Endothelial cell of umbilical vein (primary cell): ENCODE measurements at regions not wholly inside any gene's neighbourhood (a gene's known extent, or its start where the extent isn't known, plus 50 kb on each side); places are given as distances from the start of the nearest gene placed in this dataset.

Experiments
- BruUV-seq: library from RNA; stranded (reverse); fragments of 400-500 nt; replicated peaks from 2 replicates; lab custom pipeline; 2021; lab: Mats Ljungman, UMichigan
- CTCF ChIA-PET: fragments of 300-600, 350-600 bp; sonication (Branson Sonifier 250); formaldehyde crosslinking; loops from one replicate; lab custom pipeline; 2021; ENCODE audit warnings: antibody characterized with exemption, inconsistent platforms; lab: Charles Lee
- POLR2A ChIA-PET: fragments of 300-600, 350-600 bp; sonication (Branson Sonifier 250); formaldehyde crosslinking; loops from one replicate; lab custom pipeline; 2021; ENCODE audit warnings: antibody characterized with exemption, inconsistent platforms; lab: Charles Lee
- DNase-seq: peaks from one replicate; pipeline ENCODE4 v3.0.0-alpha.2; 2011; ENCODE audit warnings: low read depth, low spot score
- FAIRE-seq: peaks from 2 replicates; lab custom pipeline; 2011; peaks lifted over from hg19 to GRCh38; lab: Jason Lieb, UNC
- H2AFZ ChIP-seq: 2 replicates; pipeline ENCODE4 v1.6.0; 2012; ENCODE audit warnings: low read depth, low read length, control low read depth, inconsistent platforms
- H3K27ac ChIP-seq: 2 replicates; pipeline ENCODE4 v1.5.1; 2011; ENCODE audit warnings: low read depth, mild to moderate bottlenecking, control low read depth, low read length, moderate library complexity; ENCODE audit not compliant: insufficient read depth
- H3K27me3 ChIP-seq, 2 experiments: 2 replicates each; pipeline versions ENCODE4 v1.6.0 to v1.6.1; 2011; ENCODE audit warnings: low read length in 2 of 2, mixed read lengths in 1 of 2; ENCODE audit not compliant: control insufficient read depth in 2 of 2, insufficient read depth in 2 of 2
- H3K36me3 ChIP-seq, 2 experiments: 2 replicates in 1 of 2; 3 replicates in 1 of 2; pipeline ENCODE4 v1.5.1; 2011; ENCODE audit warnings: low read length in 2 of 2, mild to moderate bottlenecking in 1 of 2, moderate library complexity in 1 of 2; ENCODE audit not compliant: control insufficient read depth in 2 of 2, insufficient read depth in 2 of 2; ENCODE audit errors: extremely low read depth in 1 of 2
- H3K4me1 ChIP-seq: 3 replicates; pipeline ENCODE4 v1.5.1; 2011; ENCODE audit warnings: mild to moderate bottlenecking, low read length; ENCODE audit not compliant: control insufficient read depth, insufficient read depth; ENCODE audit errors: extremely low read depth
- H3K4me2 ChIP-seq: 2 replicates; pipeline ENCODE4 v1.6.1; 2011; ENCODE audit warnings: low read length, control low read depth, mixed read lengths; ENCODE audit not compliant: insufficient read depth
- H3K4me3 ChIP-seq, 3 experiments: fragments of 200-600 bp in 1 of 3; sonication (generic), shearing (Covaris generic) in 1 of 3; replicated peaks in 1 of 3; 2 replicates each; pipeline ENCODE4 v1.5.1; 2011 to 2016; ENCODE audit warnings: control low read depth in 3 of 3, low read length in 3 of 3, mild to moderate bottlenecking in 2 of 3, inconsistent platforms in 1 of 3, low read depth in 1 of 3, moderate library complexity in 1 of 3; ENCODE audit not compliant: insufficient read depth in 1 of 3
- H3K79me2 ChIP-seq: 2 replicates; pipeline ENCODE4 v1.6.0; 2012; ENCODE audit warnings: low read length, inconsistent platforms; ENCODE audit not compliant: control insufficient read depth, insufficient read depth
- H3K9ac ChIP-seq: replicated peaks from 2 replicates; pipeline ENCODE3; 2011; ENCODE audit warnings: low read length, control low read depth; ENCODE audit not compliant: insufficient read depth; ENCODE audit errors: extremely low read depth
- H3K9me1 ChIP-seq: replicated peaks from 3 replicates; pipeline ENCODE4 v1.6.0; 2011; ENCODE audit warnings: mild to moderate bottlenecking, low read length; ENCODE audit not compliant: control insufficient read depth, insufficient read depth; ENCODE audit errors: extremely low read depth
- H3K9me3 ChIP-seq: replicated peaks from 2 replicates; pipeline ENCODE4 v1.5.1; 2012; ENCODE audit warnings: low read length, inconsistent platforms; ENCODE audit not compliant: control insufficient read depth, insufficient read depth
- H4K20me1 ChIP-seq: replicated peaks from 2 replicates; pipeline ENCODE3; 2011; ENCODE audit warnings: mild to moderate bottlenecking, low read length; ENCODE audit not compliant: control insufficient read depth, insufficient read depth; ENCODE audit errors: extremely low read depth
- CTCF ChIP-seq, 2 donors: IDR thresholded peaks; 1 replicate in 1 of 2; 2 replicates in 1 of 2; pipeline ENCODE4 v1.5.1; 2011; ENCODE audit warnings: low read length in 2 of 2, mild to moderate bottlenecking in 2 of 2, moderate library complexity in 2 of 2, control low read depth in 1 of 2, inconsistent platforms in 1 of 2, low read depth in 1 of 2; ENCODE audit not compliant: insufficient read depth in 1 of 2; ENCODE audit errors: extremely low read depth in 1 of 2
- EZH2 ChIP-seq: IDR thresholded peaks from 2 replicates; pipeline ENCODE4 v1.6.1; 2012; ENCODE audit warnings: borderline replicate concordance, low read depth, mild to moderate bottlenecking, moderate library complexity, low read length, inconsistent platforms; ENCODE audit not compliant: severe bottlenecking
- FOS ChIP-seq: IDR thresholded peaks from 2 replicates; pipeline ENCODE4 v1.6.1; 2011; ENCODE audit warnings: mild to moderate bottlenecking, low read length, moderate library complexity, borderline replicate concordance; ENCODE audit not compliant: insufficient read depth
- GATA2 ChIP-seq: IDR thresholded peaks from 2 replicates; pipeline ENCODE4 v1.7.0; 2011; ENCODE audit warnings: low read depth, mild to moderate bottlenecking, moderate library complexity, mixed read lengths, low read length; ENCODE audit not compliant: insufficient read length, insufficient read depth
- JUN ChIP-seq: IDR thresholded peaks from 2 replicates; pipeline ENCODE4 v1.6.1; 2011; ENCODE audit warnings: borderline replicate concordance, low read depth; ENCODE audit not compliant: insufficient read length, insufficient read depth
- MYC ChIP-seq: IDR thresholded peaks from one replicate; pipeline ENCODE4 v1.6.1; 2011; ENCODE audit warnings: mild to moderate bottlenecking, low read depth, low read length
- POLR2A ChIP-seq: IDR thresholded peaks from 2 replicates; pipeline ENCODE4 v1.6.1; 2012; ENCODE audit warnings: low read depth, mild to moderate bottlenecking, control low read depth, low read length
- POLR2AphosphoS5 ChIP-seq: IDR thresholded peaks from 2 replicates; pipeline ENCODE4 v1.6.1; 2012; ENCODE audit warnings: low read depth, mild to moderate bottlenecking, control low read depth, low read length, moderate library complexity; ENCODE audit not compliant: insufficient read depth
- dilution Hi-C: fragments of 300-500 bp; cut with MboI; formaldehyde crosslinking; loops from one replicate; pipeline ENCODE4 v1.15.0; 2019; ENCODE audit warnings: low sequenced_read_pairs; ENCODE audit not compliant: extremely low pct_ligation_motif_present
- intact Hi-C: fragments of 100-400 bp; cut with micrococcal nuclease; formaldehyde crosslinking; loops from one replicate; pipeline ENCODE4 v1.10.0; 2022
- TF ChIP-seq, protein P1 (sequence below): IDR thresholded peaks from 2 replicates; pipeline ENCODE4 v1.6.1; 2011; ENCODE audit not compliant: insufficient read depth, insufficient read length

DNA sequence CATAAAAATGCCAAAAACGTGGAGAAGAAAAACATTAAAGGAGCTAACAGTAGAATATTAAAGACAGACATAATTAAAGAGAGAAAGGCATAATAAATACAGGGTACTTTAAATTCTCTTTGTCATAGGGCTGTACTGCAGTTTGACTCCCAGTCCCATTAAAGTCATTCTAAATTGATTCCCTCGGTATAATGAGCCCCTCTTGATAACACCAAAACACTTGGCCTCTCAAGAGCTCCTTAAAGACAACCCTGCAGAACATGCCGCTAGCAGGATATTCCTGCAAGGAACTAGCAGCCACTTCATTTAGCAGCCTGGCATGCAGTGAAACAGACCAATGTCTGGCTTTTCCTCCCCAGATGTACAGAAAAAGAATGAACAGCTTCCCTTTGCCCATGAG, 273.8 kb upstream of the ESRRG start:
- peaks cover 3% of the 10 kb centered on the region for H3K9me3 ChIP-seq
- no peak overlapping the region for H3K4me3 ChIP-seq
- DNase-seq: no peak
- no peaks in the 10 kb centered on the region for H3K36me3 ChIP-seq
- no TSS peak for BruUV-seq
- no peak overlapping the region for H3K4me2 ChIP-seq
- H3K9ac ChIP-seq: no peak overlapping the region
- dilution Hi-C loops: no loop called here
- no peak overlapping the region for H3K27ac ChIP-seq
- ChIA-PET POLR2A (no interaction called here), CTCF (no interaction called here)
- H3K27me3 ChIP-seq: no peaks in the 10 kb centered on the region
- intact Hi-C loops: no loop called here
- H3K4me1 ChIP-seq: no peaks in the 10 kb centered on the region
- H2AFZ ChIP-seq: no peak overlapping the region
- no peaks in the 10 kb centered on the region for H3K9me1 ChIP-seq
- no peaks in the 10 kb centered on the region for H4K20me1 ChIP-seq
- no peaks in the 10 kb centered on the region for H3K79me2 ChIP-seq
- TF ChIP-seq GATA2 (no peak), POLR2A (no peak), MYC (no peak), POLR2AphosphoS5 (no peak), FOS (no peak), JUN (no peak), EZH2 (no peak), CTCF (IDR thresholded peaks at IDR 0.05; ENCODE audit: extremely low read depth in 1 of 2, insufficient read depth in 1 of 2, low read depth in 1 of 2, low read length in 2 of 2) (no peak)
- TF ChIP-seq, protein P1, sequence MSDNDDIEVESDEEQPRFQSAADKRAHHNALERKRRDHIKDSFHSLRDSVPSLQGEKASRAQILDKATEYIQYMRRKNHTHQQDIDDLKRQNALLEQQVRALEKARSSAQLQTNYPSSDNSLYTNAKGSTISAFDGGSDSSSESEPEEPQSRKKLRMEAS: no peak
- no peak for FAIRE-seq
